SU-DHL-6 (cell line): ENCODE measurements at regions not wholly inside any gene's neighbourhood (a gene's known extent, or its start where the extent isn't known, plus 50 kb on each side); places are given as distances from the start of the nearest gene placed in this dataset.

ENCODE experiments used
- H2AFZ ChIP-seq: fragments of 200-600 bp; sonication (generic); 2 replicates; pipeline ENCODE4 v1.6.1; 2014; ENCODE audit warnings: low read depth, mild to moderate bottlenecking, moderate library complexity, mixed read lengths, antibody characterized with exemption, low read length; ENCODE audit not compliant: severe bottlenecking
- H3F3A ChIP-seq: fragments of 200-600 bp; shearing (Covaris generic); 2 replicates; pipeline ENCODE4 v1.6.0; 2016; ENCODE audit warnings: antibody characterized with exemption, mild to moderate bottlenecking; ENCODE audit not compliant: insufficient read depth
- H3K27ac ChIP-seq: fragments of 200-600 bp; sonication (generic); 2 replicates; pipeline ENCODE4 v1.5.1; 2016; ENCODE audit warnings: low read depth, mild to moderate bottlenecking, low read length, moderate library complexity, mixed read lengths
- H3K27me3 ChIP-seq: fragments of 200-600 bp; sonication (generic), shearing (Covaris generic); 2 replicates; pipeline ENCODE4 v1.6.0; 2014; ENCODE audit warnings: mild to moderate bottlenecking, low read length
- H3K36me3 ChIP-seq: fragments of 200-600 bp; sonication (generic); 2 replicates; pipeline ENCODE4 v1.6.1; 2014; ENCODE audit warnings: mild to moderate bottlenecking, low read length, mixed read lengths
- H3K4me2 ChIP-seq: fragments of 300-600, 200-600 bp; shearing (Covaris generic), sonication (generic); 2 replicates; pipeline ENCODE4 v1.6.0; 2014; ENCODE audit warnings: low read length, low read depth, mild to moderate bottlenecking; ENCODE audit not compliant: poor library complexity, severe bottlenecking
- H3K4me3 ChIP-seq: fragments of 200-600 bp; sonication (generic); 2 replicates; pipeline ENCODE4 v1.5.1; 2014; ENCODE audit warnings: antibody characterized with exemption, low read length, mild to moderate bottlenecking, mixed read lengths; ENCODE audit not compliant: insufficient read depth, poor library complexity, severe bottlenecking
- H3K79me2 ChIP-seq: fragments of 200-600 bp; sonication (generic); 2 replicates; pipeline ENCODE4 v1.6.1; 2014; ENCODE audit warnings: mild to moderate bottlenecking, low read length, moderate library complexity; ENCODE audit not compliant: insufficient read depth
- H3K9ac ChIP-seq: fragments of 200-600 bp; sonication (generic); 2 replicates; pipeline ENCODE4 v1.7.0; 2014; ENCODE audit warnings: mild to moderate bottlenecking, low read length
- H3K9me2 ChIP-seq: fragments of 200-600 bp; sonication (generic); replicated peaks from 2 replicates; pipeline ENCODE4 v1.6.1; 2014; ENCODE audit warnings: low read length; ENCODE audit not compliant: insufficient read depth
- H3K9me3 ChIP-seq: fragments of 200-600 bp; sonication (generic); 2 replicates; pipeline ENCODE4 v1.6.1; 2014; ENCODE audit warnings: low read length, mixed read lengths; ENCODE audit not compliant: insufficient read depth
- H4K20me1 ChIP-seq: fragments of 200-600 bp; sonication (generic); 2 replicates; pipeline ENCODE4 v1.6.1; 2014; ENCODE audit warnings: low read depth, mild to moderate bottlenecking, antibody characterized with exemption, low read length, moderate library complexity, mixed read lengths
- CTCF ChIP-seq: fragments of 200-600 bp; sonication (generic); IDR thresholded peaks from one replicate; pipeline ENCODE4 v1.5.1; 2017; ENCODE audit warnings: antibody characterized with exemption, mild to moderate bottlenecking, low read length, moderate library complexity; ENCODE audit not compliant: insufficient read depth, poor library complexity, severe bottlenecking
- EZH2phosphoT487 ChIP-seq: fragments of 200-600 bp; sonication (generic), shearing (Covaris generic); conservative IDR thresholded peaks from 2 replicates; pipeline ENCODE4 v1.6.1; 2018; ENCODE audit warnings: mild to moderate bottlenecking, antibody characterized with exemption, low read length, moderate library complexity, mixed read lengths

GRCh38 chr15:69834267-69834666, 263.4 kb downstream of the TLE3 start:
- H3K36me3 ChIP-seq = no peaks in the 10 kb centered on the region
- no peaks in the 10 kb centered on the region for H3K9me3 ChIP-seq
- no peak overlapping the region for H3K9ac ChIP-seq
- H3K27me3 ChIP-seq = no peaks in the 10 kb centered on the region
- no peaks in the 10 kb centered on the region for H3K9me2 ChIP-seq
- no peak overlapping the region for H3K4me3 ChIP-seq
- no peaks in the 10 kb centered on the region for H3F3A ChIP-seq
- no peak overlapping the region for H3K27ac ChIP-seq
- TF ChIP-seq EZH2phosphoT487 (no peak), CTCF (no peak)
- no peak overlapping the region for H2AFZ ChIP-seq
- H3K4me2 ChIP-seq = no peak overlapping the region
- H4K20me1 ChIP-seq = no peaks in the 10 kb centered on the region
- H3K79me2 ChIP-seq = no peaks in the 10 kb centered on the region

- Histone ChIP-seq H3F3A (no peaks in the 10 kb centered on the region), H3K9me3 (no peaks in the 10 kb centered on the region), H3K79me2 (no peaks in the 10 kb centered on the region), H3K36me3 (no peaks in the 10 kb centered on the region), H3K4me2 (no peak overlapping the region), H3K4me3 (no peak overlapping the region), H3K9ac (no peak overlapping the region), H3K9me2 (no peaks in the 10 kb centered on the region), H2AFZ (no peak overlapping the region), H3K27ac (no peak overlapping the region), H4K20me1 (no peaks in the 10 kb centered on the region), H3K27me3 (no peaks in the 10 kb centered on the region)
- TF ChIP-seq CTCF (no peak), EZH2phosphoT487 (no peak)
Observed at GRCh38 chr15:69834761-69835160, 263.0 kb downstream of the TLE3 start.

- no peaks in the 10 kb centered on the region for H3K27me3 ChIP-seq
- no peaks in the 10 kb centered on the region for H3F3A ChIP-seq
- H3K9ac ChIP-seq = no peak overlapping the region
- H3K4me2 ChIP-seq = no peak overlapping the region
- H3K27ac ChIP-seq = no peak overlapping the region
- H3K9me2 ChIP-seq = no peaks in the 10 kb centered on the region
- no peaks in the 10 kb centered on the region for H4K20me1 ChIP-seq
- H3K36me3 ChIP-seq = no peaks in the 10 kb centered on the region
- no peak overlapping the region for H2AFZ ChIP-seq
- no peak overlapping the region for H3K4me3 ChIP-seq
- TF ChIP-seq CTCF (no peak), EZH2phosphoT487 (no peak)
- H3K79me2 ChIP-seq = no peaks in the 10 kb centered on the region
- H3K9me3 ChIP-seq = no peaks in the 10 kb centered on the region
Observed at GRCh38 chr15:69836048-69836447, 261.7 kb downstream of the TLE3 start.
